GM23248 (cell line): ENCODE measurements at regions not wholly inside any gene's neighbourhood (a gene's known extent, or its start where the extent isn't known, plus 50 kb on each side); places are given as distances from the start of the nearest gene placed in this dataset.

Experiments used
- DNase-seq: peaks from one replicate; pipeline ENCODE4 v3.0.0-alpha.2; 2015
- H2AFZ ChIP-seq: fragments of 200-600 bp; sonication (generic); 2 replicates; pipeline ENCODE4 v1.6.1; 2016; ENCODE audit warnings: antibody characterized with exemption
- H3F3A ChIP-seq: fragments of 200-600 bp; sonication (generic); 2 replicates; pipeline ENCODE4 v1.6.1; 2016; ENCODE audit warnings: mild to moderate bottlenecking, antibody characterized with exemption, mixed run types; ENCODE audit not compliant: insufficient read depth
- H3K27ac ChIP-seq: fragments of 200-600 bp; sonication (generic); 2 replicates; pipeline ENCODE4 v1.5.1; 2016; ENCODE audit warnings: mild to moderate bottlenecking
- H3K27me3 ChIP-seq: fragments of 200-600 bp; sonication (generic); replicated peaks from 2 replicates; pipeline ENCODE4 v1.6.1; 2016; ENCODE audit warnings: mild to moderate bottlenecking; ENCODE audit not compliant: insufficient read depth
- H3K36me3 ChIP-seq: fragments of 200-600 bp; sonication (generic); 2 replicates; pipeline ENCODE4 v1.6.1; 2016; ENCODE audit warnings: low read depth, mild to moderate bottlenecking
- H3K4me1 ChIP-seq: fragments of 200-600 bp; sonication (generic); 2 replicates; pipeline ENCODE4 v1.6.1; 2016; ENCODE audit warnings: mild to moderate bottlenecking; ENCODE audit not compliant: insufficient read depth
- H3K4me2 ChIP-seq: fragments of 200-600 bp; sonication (generic); one replicate; pipeline ENCODE4 v1.6.1; 2016; ENCODE audit warnings: mild to moderate bottlenecking; ENCODE audit not compliant: unreplicated experiment
- H3K4me3 ChIP-seq: fragments of 200-600 bp; sonication (generic); 2 replicates; pipeline ENCODE4 v1.5.1; 2016; ENCODE audit warnings: mild to moderate bottlenecking
- H3K79me2 ChIP-seq: fragments of 200-600 bp; sonication (generic); 2 replicates; pipeline ENCODE4 v1.6.1; 2016; ENCODE audit warnings: mild to moderate bottlenecking; ENCODE audit not compliant: insufficient read depth
- H3K9ac ChIP-seq: fragments of 200-600 bp; sonication (generic); 2 replicates; pipeline ENCODE4 v1.6.1; 2016; ENCODE audit warnings: mild to moderate bottlenecking
- H3K9me2 ChIP-seq: fragments of 200-600 bp; sonication (generic); 2 replicates; pipeline ENCODE4 v1.6.1; 2016; ENCODE audit warnings: mixed run types, mild to moderate bottlenecking, moderate library complexity; ENCODE audit not compliant: insufficient read depth
- H3K9me3 ChIP-seq: fragments of 200-600 bp; sonication (generic); one replicate; pipeline ENCODE4 v1.6.1; 2017; ENCODE audit warnings: low read depth
- H4K20me1 ChIP-seq: fragments of 200-600 bp; sonication (generic); 2 replicates; pipeline ENCODE4 v1.6.0; 2016; ENCODE audit not compliant: insufficient read depth
- EZH2 ChIP-seq: fragments of 200-600 bp; sonication (generic); IDR thresholded peaks from 2 replicates; pipeline ENCODE4 v1.6.1; 2018; ENCODE audit warnings: antibody characterized with exemption, mild to moderate bottlenecking; ENCODE audit not compliant: insufficient read depth, poor library complexity, severe bottlenecking
- EZH2phosphoT487 ChIP-seq: fragments of 200-600 bp; sonication (generic); IDR thresholded peaks from 2 replicates; pipeline ENCODE4 v1.6.1; 2018; ENCODE audit warnings: antibody characterized with exemption, moderate library complexity, mild to moderate bottlenecking, low read depth; ENCODE audit not compliant: insufficient read depth
- WGBS, 2 experiments: methylation state at CpG; one replicate each; pipeline ENCODE4 v1.1.6; 2015 to 2017; ENCODE audit warnings: low lambda C conversion rate in 2 of 2, low coverage in 1 of 2; ENCODE audit errors: missing lambda C conversion rate in 2 of 2; 5-methylcytosine and 5-hydroxymethylcytosine counted together
- in situ Hi-C: fragments of 300-500 bp; cut with MboI; formaldehyde crosslinking; loops from 2 replicates; pipeline ENCODE4 v1.15.0; 2020

- Histone ChIP-seq H4K20me1 (no peaks in the 10 kb centered on the region), H2AFZ (no peak overlapping the region), H3F3A (peaks cover 25% of the 10 kb centered on the region), H3K27ac (no peak overlapping the region), H3K36me3 (no peaks in the 10 kb centered on the region), H3K4me3 (no peak overlapping the region), H3K4me1 (peaks cover 33% of the 10 kb centered on the region), H3K9me2 (no peaks in the 10 kb centered on the region), H3K79me2 (no peaks in the 10 kb centered on the region), H3K9ac (no peak overlapping the region), H3K27me3 (no peaks in the 10 kb centered on the region), H3K4me2 (no peak overlapping the region), H3K9me3 (no peaks in the 10 kb centered on the region)
- WGBS, 2 experiments, result 92% methylated on average over 3 of the region's 3 CpGs
- in situ Hi-C loops, result no loop called here
- no peak for TF ChIP-seq EZH2phosphoT487
- DNase-seq, result no peak
Observed at GRCh38 chr3:187998611-187999010, 155.3 kb upstream of the LPP start.

DNA sequence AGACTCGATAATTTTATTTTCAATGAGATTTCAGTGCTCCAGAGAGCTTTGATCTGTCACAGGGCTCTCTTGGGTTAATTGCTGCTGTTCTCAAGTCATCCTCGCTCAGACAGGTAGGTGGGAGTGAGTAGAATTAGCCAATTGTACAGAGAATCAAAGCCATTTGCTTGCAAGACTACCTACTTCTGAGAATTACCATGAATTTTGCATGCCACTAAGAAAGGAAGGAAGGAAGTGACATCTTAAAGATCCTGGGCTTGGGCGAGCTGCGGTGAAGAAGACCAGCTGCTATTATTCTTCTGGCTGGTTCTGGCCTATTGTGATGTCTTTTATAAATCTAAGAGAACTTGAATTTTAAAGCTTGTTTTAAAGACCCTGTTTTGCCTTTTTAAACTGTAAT, 154.1 kb upstream of the LPP start:
- Histone ChIP-seq H3K4me3 (no peak overlapping the region), H2AFZ (no peak overlapping the region), H4K20me1 (no peaks in the 10 kb centered on the region), H3K27ac (no peak overlapping the region), H3F3A (peaks cover 13% of the 10 kb centered on the region), H3K9ac (no peak overlapping the region), H3K79me2 (no peaks in the 10 kb centered on the region), H3K9me2 (no peaks in the 10 kb centered on the region), H3K9me3 (no peaks in the 10 kb centered on the region), H3K4me2 (no peak overlapping the region), H3K27me3 (no peaks in the 10 kb centered on the region), H3K36me3 (no peaks in the 10 kb centered on the region), H3K4me1 (peaks cover 21% of the 10 kb centered on the region)
- no peak for TF ChIP-seq EZH2phosphoT487
- no peak for TF ChIP-seq EZH2
- WGBS, 2 experiments, result 97 to 99% methylated on average over 4 of the region's 4 CpGs
- DNase-seq, result no peak
- in situ Hi-C loops, result no loop called here

DNA sequence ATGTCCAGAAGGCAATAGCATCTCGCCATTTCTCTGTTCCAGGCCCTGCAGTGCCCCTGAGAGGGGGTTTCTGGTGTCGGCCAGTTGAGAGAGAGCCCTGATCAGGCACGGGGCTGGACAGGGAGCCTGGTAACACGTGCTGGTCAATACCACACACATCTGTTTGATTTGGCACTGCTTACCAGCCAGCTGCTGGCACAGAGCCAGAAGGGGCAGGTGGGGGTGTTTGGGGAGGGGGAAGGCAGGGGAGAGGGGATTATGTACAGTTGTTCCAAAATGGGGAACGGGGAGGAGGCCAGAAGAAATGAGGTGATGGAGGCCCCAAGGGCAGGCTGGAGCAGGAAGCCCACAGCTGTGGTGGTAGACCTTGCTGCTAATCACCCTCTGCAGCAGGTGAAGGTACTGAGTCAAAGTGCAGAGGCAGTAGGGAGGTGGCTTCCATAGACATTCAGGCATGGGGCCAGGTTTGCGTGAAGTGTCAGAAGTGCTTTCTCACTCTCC, 153.5 kb upstream of the LPP start:
- Histone ChIP-seq H3K9ac (no peak overlapping the region), H3K9me3 (no peaks in the 10 kb centered on the region), H4K20me1 (no peaks in the 10 kb centered on the region), H3K4me3 (no peak overlapping the region), H3K27ac (no peak overlapping the region), H3K27me3 (no peaks in the 10 kb centered on the region), H3F3A (peaks cover 7% of the 10 kb centered on the region), H3K9me2 (no peaks in the 10 kb centered on the region), H3K4me2 (no peak overlapping the region), H2AFZ (no peak overlapping the region), H3K36me3 (no peaks in the 10 kb centered on the region), H3K79me2 (no peaks in the 10 kb centered on the region), H3K4me1 (peaks cover 15% of the 10 kb centered on the region)
- in situ Hi-C loops, result no loop called here
- TF ChIP-seq EZH2phosphoT487 (no peak), EZH2 (no peak)
- DNase-seq, result no peak
- 65 to 66% methylated on average over 6 of the region's 6 CpGs for WGBS, 2 experiments

GRCh38 chr3:188001093-188001492, 152.9 kb upstream of the LPP start:
- DNase-seq, result peak; percentile 3
- Histone ChIP-seq H3K27ac (no peak overlapping the region), H4K20me1 (no peaks in the 10 kb centered on the region), H3K4me3 (no peak overlapping the region), H3K9me3 (no peaks in the 10 kb centered on the region), H3K4me2 (no peak overlapping the region), H3K36me3 (no peaks in the 10 kb centered on the region), H3K79me2 (no peaks in the 10 kb centered on the region), H3K9ac (no peak overlapping the region), H3K4me1 (peaks cover 12% of the 10 kb centered on the region; the same call in 1 of the 2 replicates), H3K9me2 (no peaks in the 10 kb centered on the region), H2AFZ (no peak overlapping the region), H3K27me3 (no peaks in the 10 kb centered on the region), H3F3A (peaks cover 2% of the 10 kb centered on the region; the same call in 1 of the 2 replicates)
- no peak for TF ChIP-seq EZH2
- no peak for TF ChIP-seq EZH2phosphoT487
- in situ Hi-C loops, result no loop called here
- 38 to 42% methylated on average over 3 of the region's 3 CpGs for WGBS, 2 experiments

DNA sequence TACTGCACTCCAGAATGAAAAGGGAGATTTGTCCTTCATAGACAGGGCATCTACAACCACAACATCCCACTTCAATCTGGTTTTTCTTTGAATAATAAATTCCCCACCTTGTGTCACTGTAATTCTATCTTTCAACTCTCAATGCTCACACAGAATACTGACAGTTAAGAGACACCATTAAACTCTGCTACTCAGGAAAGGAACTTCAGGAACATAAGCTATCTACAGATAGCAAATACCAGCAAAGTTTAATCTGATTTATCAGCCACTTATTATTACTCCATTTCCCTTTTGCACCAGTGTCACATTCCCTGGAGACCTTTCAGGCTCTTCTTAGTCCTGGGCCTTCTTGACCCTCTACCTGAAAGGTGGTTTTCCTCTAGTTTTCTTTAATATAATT, 152.0 kb upstream of the LPP start:
- H3K27me3 ChIP-seq, result no peaks in the 10 kb centered on the region
- H3K36me3 ChIP-seq, result no peaks in the 10 kb centered on the region
- H3K9me2 ChIP-seq, result no peaks in the 10 kb centered on the region
- H4K20me1 ChIP-seq, result no peaks in the 10 kb centered on the region
- in situ Hi-C loops, result no loop called here
- no peak overlapping the region for H3K9ac ChIP-seq
- TF ChIP-seq EZH2 (no peak), EZH2phosphoT487 (no peak)
- H3K4me1 ChIP-seq, result peaks cover 12% of the 10 kb centered on the region; the same call in 1 of the 2 replicates
- H2AFZ ChIP-seq, result no peak overlapping the region
- DNase-seq, result no peak
- H3K4me3 ChIP-seq, result no peak overlapping the region
- no peaks in the 10 kb centered on the region for H3K9me3 ChIP-seq
- H3K27ac ChIP-seq, result no peak overlapping the region
- H3K79me2 ChIP-seq, result no peaks in the 10 kb centered on the region
- no peaks in the 10 kb centered on the region for H3F3A ChIP-seq
- H3K4me2 ChIP-seq, result no peak overlapping the region
